Body of pancreas (tissue), 4 donors: ENCODE measurements at regions not wholly inside any gene's neighbourhood (a gene's known extent, or its start where the extent isn't known, plus 50 kb on each side); places are given as distances from the start of the nearest gene placed in this dataset.

Experiments
- ATAC-seq: fragments of 150-250 bp; one replicate; pipeline ENCODE4 v1.9.1; 2016
- DNase-seq, 4 donors: peaks; one replicate each; pipeline ENCODE4 v3.0.0-alpha.2; 2019
- H3K27ac ChIP-seq, 4 donors: fragments of 200-600 bp; sonication (generic); 1 replicate in 3 of 4; 2 replicates in 1 of 4; pipeline versions ENCODE4 v1.5.1 to v1.6.1; 2016 to 2019; ENCODE audit warnings: mild to moderate bottlenecking in 1 of 4, mixed read lengths in 1 of 4, moderate library complexity in 1 of 4
- H3K27me3 ChIP-seq, 2 donors: fragments of 200-600 bp; sonication (generic); one replicate each; pipeline ENCODE4 v1.6.0; 2016; ENCODE audit warnings: mild to moderate bottlenecking in 1 of 2
- H3K36me3 ChIP-seq, 2 donors: fragments of 200-600 bp; sonication (generic); replicated peaks in 1 of 2; 2 replicates each; pipeline ENCODE4 v1.5.1; 2016; ENCODE audit warnings: low read depth in 2 of 2; ENCODE audit not compliant: insufficient read depth in 1 of 2
- H3K4me1 ChIP-seq: fragments of 200-600 bp; sonication (generic); one replicate; pipeline ENCODE4 v1.6.0; 2016
- H3K4me3 ChIP-seq, 2 donors: fragments of 200-600 bp; sonication (generic); 1 replicate in 1 of 2; 2 replicates in 1 of 2; pipeline ENCODE4 v1.5.1; 2016 to 2019
- H3K9me3 ChIP-seq, 3 donors: fragments of 200-600 bp; sonication (generic); 1 replicate in 2 of 3; 2 replicates in 1 of 3; pipeline ENCODE4 v1.5.1; 2016
- CTCF ChIP-seq, 7 experiments: fragments of 450-650 bp in 4 of 7; fragments of 200-600 bp in 3 of 7; sonication (generic) in 3 of 7; IDR thresholded peaks; one replicate each; pipeline ENCODE4 v1.5.1; 2016 to 2019; ENCODE audit warnings: antibody characterized with exemption in 7 of 7
- POLR2A ChIP-seq, 3 donors: fragments of 450-650 bp; IDR thresholded peaks; one replicate each; pipeline ENCODE4 v1.6.1; 2016; ENCODE audit warnings: antibody characterized with exemption in 3 of 3, mild to moderate bottlenecking in 2 of 3
- WGBS, 2 donors: methylation state at CpG; one replicate each; pipeline ENCODE4 v1.1.5; 2017; 5-methylcytosine and 5-hydroxymethylcytosine counted together
- intact Hi-C: fragments of 100-400 bp; cut with DNase I; formaldehyde crosslinking; loops from one replicate; pipeline ENCODE4 v1.15.1; 2023

GRCh38 chr2:138298900-138299299 is 202.7 kb upstream of the SPOPL start:
- no peak for ATAC-seq
- no peak overlapping the region for H3K4me3 ChIP-seq
- no peak for DNase-seq
- no peaks in the 10 kb centered on the region for H3K4me1 ChIP-seq
- no peak overlapping the region for H3K27ac ChIP-seq
- no peaks in the 10 kb centered on the region for H3K9me3 ChIP-seq
- intact Hi-C loops: no loop called here
- H3K27me3 ChIP-seq: no peaks in the 10 kb centered on the region
- no peak for TF ChIP-seq POLR2A (IDR thresholded peaks at IDR 0.05)
- no peak for TF ChIP-seq CTCF (IDR thresholded peaks at IDR 0.05)
- no peaks in the 10 kb centered on the region for H3K36me3 ChIP-seq
- WGBS, 2 donors: 95 to 96% methylated on average over 3 of the region's 3 CpGs

GRCh38 chr2:138306626-138307025 is 194.9 kb upstream of the SPOPL start:
- H3K4me3 ChIP-seq: no peak overlapping the region
- ATAC-seq: no peak
- no peaks in the 10 kb centered on the region for H3K36me3 ChIP-seq
- DNase-seq: no peak
- no peaks in the 10 kb centered on the region for H3K9me3 ChIP-seq
- H3K27me3 ChIP-seq: no peaks in the 10 kb centered on the region
- intact Hi-C loops: no loop called here
- TF ChIP-seq CTCF (IDR thresholded peaks at IDR 0.05) (no peak), POLR2A (IDR thresholded peaks at IDR 0.05) (no peak)
- H3K27ac ChIP-seq: no peak overlapping the region
- peaks cover 4% of the 10 kb centered on the region for H3K4me1 ChIP-seq
- 88 to 91% methylated on average over 3 of the region's 3 CpGs for WGBS, 2 donors

- no peaks in the 10 kb centered on the region for H3K9me3 ChIP-seq
- intact Hi-C loops: no loop called here
- no peaks in the 10 kb centered on the region for H3K36me3 ChIP-seq
- 19% methylated on average over 1 of the region's 1 CpG for WGBS, 2 donors
- no peaks in the 10 kb centered on the region for H3K27me3 ChIP-seq
- no peak overlapping the region for H3K4me3 ChIP-seq
- DNase-seq (no peak), ATAC-seq (no peak)
- peaks cover 4% of the 10 kb centered on the region for H3K4me1 ChIP-seq
- no peak overlapping the region for H3K27ac ChIP-seq
- TF ChIP-seq CTCF (IDR thresholded peaks at IDR 0.05) (no peak), POLR2A (IDR thresholded peaks at IDR 0.05) (no peak)
Measured at GRCh38 chr2:138307099-138307498, 194.5 kb upstream of the SPOPL start.

GRCh38 chr2:138309760-138310159 is 191.8 kb upstream of the SPOPL start:
- 86 to 92% methylated on average over 2 of the region's 2 CpGs for WGBS, 2 donors

More at GRCh38 chr2:138309760-138310159, 191.8 kb upstream of the SPOPL start:
- DNase-seq (no peak), ATAC-seq (no peak)
- intact Hi-C loops: no loop called here
- Histone ChIP-seq H3K4me1 (peaks cover 4% of the 10 kb centered on the region), H3K4me3 (no peak overlapping the region), H3K27me3 (no peaks in the 10 kb centered on the region), H3K27ac (no peak overlapping the region), H3K9me3 (no peaks in the 10 kb centered on the region), H3K36me3 (no peaks in the 10 kb centered on the region)
- TF ChIP-seq CTCF (IDR thresholded peaks at IDR 0.05) (no peak), POLR2A (IDR thresholded peaks at IDR 0.05) (no peak)
